IPS-18c (cell line): ENCODE measurements at regions not wholly inside any gene's neighbourhood (a gene's known extent, or its start where the extent isn't known, plus 50 kb on each side); places are given as distances from the start of the nearest gene placed in this dataset.
"Not testable (repeated sequence)": the region's sequence is repeated elsewhere in the genome, so short reads cannot be mapped to it uniquely, and the experiment has no call there.

ENCODE experiments used
- H3K4me3 ChIP-seq: 2 replicates; pipeline ENCODE4 v1.7.0; 2013; ENCODE audit warnings: low read depth, mild to moderate bottlenecking, low read length, moderate library complexity; ENCODE audit not compliant: insufficient read depth
- H3K9me3 ChIP-seq: one replicate; pipeline ENCODE4 v1.6.1; 2013; ENCODE audit warnings: mild to moderate bottlenecking, low read length, moderate library complexity; ENCODE audit not compliant: control insufficient read depth, insufficient read depth

GRCh38 chr2:12543076-12543977 is 173.4 kb upstream of the TRIB2 start:
- Histone ChIP-seq H3K9me3 (no peaks in the 10 kb centered on the region), H3K4me3 (no peak overlapping the region)

- Histone ChIP-seq H3K4me3 (no peak overlapping the region), H3K9me3 (no peaks in the 10 kb centered on the region)
Measured at GRCh38 chr2:12543978-12544558, 172.7 kb upstream of the TRIB2 start.

- Histone ChIP-seq H3K4me3 (no peak overlapping the region), H3K9me3 (no peaks in the 10 kb centered on the region)
Measured at GRCh38 chr2:12547566-12548170, 169.1 kb upstream of the TRIB2 start.

GRCh38 chr2:12548906-12549305 is 167.8 kb upstream of the TRIB2 start:
- Histone ChIP-seq H3K9me3 (no peaks in the 10 kb centered on the region), H3K4me3 (no peak overlapping the region)

GRCh38 chr2:12549641-12550040 is 167.1 kb upstream of the TRIB2 start:
- Histone ChIP-seq H3K9me3 (no peaks in the 10 kb centered on the region), H3K4me3 (no peak overlapping the region)

GRCh38 chr2:12552092-12552491 is 164.6 kb upstream of the TRIB2 start:
- Histone ChIP-seq H3K9me3 (no peaks in the 10 kb centered on the region), H3K4me3 (no peak overlapping the region)

GRCh38 chr2:12554224-12555011 is 162.3 kb upstream of the TRIB2 start:
- no peaks in the 10 kb centered on the region for H3K9me3 ChIP-seq
- H3K4me3 ChIP-seq: no peak overlapping the region

- H3K9me3 ChIP-seq: no peaks in the 10 kb centered on the region
- no peak overlapping the region for H3K4me3 ChIP-seq
Measured at GRCh38 chr2:12555012-12555645, 161.6 kb upstream of the TRIB2 start.

- H3K9me3 ChIP-seq: no peaks in the 10 kb centered on the region
- no peak overlapping the region for H3K4me3 ChIP-seq
Measured at GRCh38 chr2:12556762-12557161, 160.0 kb upstream of the TRIB2 start.

- no peak overlapping the region for H3K4me3 ChIP-seq
- no peaks in the 10 kb centered on the region for H3K9me3 ChIP-seq
Measured at GRCh38 chr2:12557688-12558087, 159.0 kb upstream of the TRIB2 start.

GRCh38 chr2:12558519-12558918 is 158.2 kb upstream of the TRIB2 start:
- Histone ChIP-seq H3K4me3 (no peak overlapping the region), H3K9me3 (no peaks in the 10 kb centered on the region)

GRCh38 chr2:12560618-12561017 is 156.1 kb upstream of the TRIB2 start:
- Histone ChIP-seq H3K4me3 (no peak overlapping the region), H3K9me3 (no peaks in the 10 kb centered on the region)

- no peaks in the 10 kb centered on the region for H3K9me3 ChIP-seq
Measured at GRCh38 chr2:12567411-12567810, 149.3 kb upstream of the TRIB2 start.

GRCh38 chr2:12569510-12569909 is 147.2 kb upstream of the TRIB2 start:
- H3K4me3 ChIP-seq, H3K9me3 ChIP-seq: not testable (repeated sequence)

More at GRCh38 chr2:12567411-12567810, 149.3 kb upstream of the TRIB2 start:
- no peak overlapping the region for H3K4me3 ChIP-seq

GRCh38 chr2:12569929-12570328 is 146.8 kb upstream of the TRIB2 start:
- H3K9me3 ChIP-seq, H3K4me3 ChIP-seq: not testable (repeated sequence)

GRCh38 chr2:12577091-12577490 is 139.6 kb upstream of the TRIB2 start:
- H3K4me3 ChIP-seq: no peak overlapping the region
- H3K9me3 ChIP-seq: no peaks in the 10 kb centered on the region
